NCI-H1092 treated with DMSO at 0.1 percent for 48 hours (cell line): ENCODE measurements at regions not wholly inside any gene's neighbourhood (a gene's known extent, or its start where the extent isn't known, plus 50 kb on each side); places are given as distances from the start of the nearest gene placed in this dataset.

Experiments used
- DNase-seq: peaks from one replicate; lab custom pipeline; 2025; lab: John Stamatoyannopoulos, UW

- no peak for DNase-seq
These were observed 356.4 kb downstream of the FOXG1 start for GRCh38 chr14:29123017-29123416.

DNA sequence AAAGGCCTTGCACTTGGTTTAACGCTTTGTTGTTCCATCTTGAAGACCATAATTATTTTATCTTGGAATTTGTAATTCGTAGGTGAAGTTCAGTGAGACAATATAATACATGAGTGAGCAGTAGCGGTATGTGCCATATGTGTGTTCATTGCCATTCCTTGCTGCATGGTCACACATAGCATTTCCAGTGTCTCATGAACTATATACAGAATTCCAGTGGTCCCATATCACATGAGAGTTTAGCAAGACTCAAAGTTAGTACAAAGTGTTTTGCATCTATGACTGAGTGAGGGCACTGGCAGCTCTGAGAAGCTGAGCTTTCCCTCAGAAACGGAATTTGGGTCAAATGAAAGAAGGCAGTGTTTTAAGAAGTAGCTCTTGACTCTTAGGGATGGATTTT lies 359.8 kb downstream of the FOXG1 start:
- no peak for DNase-seq

- DNase-seq, result no peak
These were observed 360.3 kb downstream of the FOXG1 start for GRCh38 chr14:29126865-29127264.

DNA sequence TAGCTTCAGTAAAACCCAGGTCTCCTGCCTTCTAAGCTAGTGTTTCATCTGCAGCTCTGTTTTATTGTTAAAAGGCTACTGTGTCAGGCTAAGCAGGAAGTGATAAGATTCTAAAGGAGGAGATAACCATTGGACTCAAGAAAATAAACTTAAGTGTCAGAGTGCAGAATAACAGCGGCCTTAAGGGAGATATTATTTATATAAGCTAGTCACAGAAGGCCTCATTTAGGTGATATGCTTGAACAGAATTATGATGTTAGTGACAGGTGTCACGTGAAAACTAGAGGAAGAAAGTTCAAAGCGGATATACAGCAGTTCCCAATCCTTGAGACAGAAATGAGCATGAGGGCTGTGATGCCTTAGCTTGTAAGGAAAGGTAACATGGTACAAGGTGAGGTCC lies 373.4 kb downstream of the FOXG1 start:
- DNase-seq, result no peak

DNA sequence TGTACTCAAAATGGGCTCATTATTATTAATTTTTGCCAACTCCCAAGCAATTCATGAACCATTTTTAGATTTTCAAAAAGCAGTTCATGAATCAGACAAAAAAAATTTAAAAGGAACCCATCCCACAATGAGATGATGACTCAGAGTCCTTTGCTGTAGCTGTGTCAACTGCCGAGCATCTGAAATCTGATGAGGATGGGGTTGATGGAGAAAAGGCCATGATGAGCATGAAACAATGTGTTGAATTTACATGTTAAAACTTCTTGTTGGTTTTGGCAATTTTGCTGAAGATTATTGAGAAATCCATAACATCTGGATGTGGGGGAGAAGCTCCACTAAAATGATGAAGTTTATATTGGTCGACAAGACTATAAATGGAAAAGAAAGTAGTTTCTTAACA lies 378.0 kb downstream of the FOXG1 start:
- DNase-seq, result no peak

DNA sequence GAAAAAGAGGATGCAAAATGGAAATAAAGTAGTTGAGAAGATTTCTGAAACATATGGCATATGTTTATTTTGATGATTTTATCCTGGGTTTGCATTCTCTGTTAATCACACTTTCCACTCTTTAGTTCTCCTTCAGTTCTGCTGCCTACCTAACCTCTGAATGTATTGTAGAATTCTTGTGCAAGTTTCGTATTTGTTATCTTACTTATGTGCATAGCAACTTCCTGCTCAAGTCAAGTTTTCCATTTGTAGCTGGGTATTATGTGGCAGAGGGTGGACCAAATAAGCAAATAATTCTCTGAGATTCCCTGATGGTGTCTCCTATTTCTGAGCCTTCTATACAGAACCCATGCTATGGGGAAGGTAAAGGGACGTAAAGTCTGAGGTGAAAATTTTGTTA lies 381.6 kb downstream of the FOXG1 start:
- no peak for DNase-seq

GRCh38 chr14:29149798-29150197 lies 383.2 kb downstream of the FOXG1 start:
- DNase-seq, result no peak

DNA sequence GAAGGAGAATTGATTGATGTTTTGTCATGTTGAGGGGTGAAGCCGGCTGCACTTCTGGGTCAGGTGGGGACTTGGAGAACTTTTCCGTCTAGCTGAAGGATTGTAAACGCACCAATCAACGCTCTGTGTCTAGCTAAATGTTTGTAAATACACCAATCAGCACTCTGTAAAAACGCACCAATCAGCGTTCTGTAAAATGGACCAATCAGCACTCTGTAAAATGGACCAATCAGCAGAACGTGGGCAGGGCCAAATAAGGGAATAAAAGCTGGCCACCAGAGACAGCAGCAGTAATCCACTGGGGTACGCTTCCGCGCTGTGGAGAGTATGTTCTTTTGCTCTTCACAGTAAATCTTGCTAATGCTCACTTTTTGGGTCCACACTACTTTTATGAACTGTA lies 384.1 kb downstream of the FOXG1 start:
- DNase-seq, result no peak

- no peak for DNase-seq
These were observed 389.5 kb downstream of the FOXG1 start for GRCh38 chr14:29156096-29156495.

DNA sequence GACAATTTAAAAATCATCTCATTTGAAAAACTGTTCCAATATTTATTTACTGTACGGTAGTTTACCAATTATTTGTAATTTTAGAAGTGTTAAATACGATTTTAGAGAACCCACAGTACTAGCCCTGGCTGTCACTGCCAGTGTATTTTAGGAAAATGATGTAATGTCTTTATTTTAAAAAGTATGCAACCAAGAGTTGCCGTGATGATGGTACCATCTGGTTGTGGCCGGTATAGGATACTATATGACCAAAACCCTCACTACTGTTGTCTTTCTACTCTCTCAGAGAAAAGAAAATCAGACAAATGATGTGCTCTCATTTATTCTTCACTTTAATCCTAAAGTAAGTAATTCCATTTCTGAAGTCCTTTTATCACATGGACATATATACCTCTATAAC lies 395.0 kb downstream of the FOXG1 start:
- no peak for DNase-seq

DNA sequence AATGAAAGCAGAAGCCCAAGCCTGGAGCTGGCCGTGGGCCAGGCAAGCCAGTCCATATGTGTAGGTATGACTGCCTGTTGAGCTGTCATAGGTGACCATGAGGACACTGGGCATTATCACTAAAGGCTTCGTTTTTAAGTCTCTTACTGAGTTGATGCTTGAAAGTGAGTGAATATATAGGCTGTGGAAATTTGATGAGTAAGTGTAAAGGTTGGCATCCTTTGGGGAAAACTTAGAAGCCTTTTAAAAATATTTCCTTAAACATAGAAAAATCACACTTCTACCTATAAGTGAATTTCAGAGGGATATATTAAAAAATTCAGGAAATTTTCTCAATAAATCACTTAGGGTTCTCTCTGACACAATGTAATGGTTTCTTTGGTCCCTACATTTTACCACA lies 396.5 kb downstream of the FOXG1 start:
- DNase-seq, result no peak

GRCh38 chr14:29165431-29165830 lies 398.8 kb downstream of the FOXG1 start:
- peak; percentile 12 for DNase-seq

- no peak for DNase-seq
These were observed 399.9 kb downstream of the FOXG1 start for GRCh38 chr14:29166507-29166906.

DNA sequence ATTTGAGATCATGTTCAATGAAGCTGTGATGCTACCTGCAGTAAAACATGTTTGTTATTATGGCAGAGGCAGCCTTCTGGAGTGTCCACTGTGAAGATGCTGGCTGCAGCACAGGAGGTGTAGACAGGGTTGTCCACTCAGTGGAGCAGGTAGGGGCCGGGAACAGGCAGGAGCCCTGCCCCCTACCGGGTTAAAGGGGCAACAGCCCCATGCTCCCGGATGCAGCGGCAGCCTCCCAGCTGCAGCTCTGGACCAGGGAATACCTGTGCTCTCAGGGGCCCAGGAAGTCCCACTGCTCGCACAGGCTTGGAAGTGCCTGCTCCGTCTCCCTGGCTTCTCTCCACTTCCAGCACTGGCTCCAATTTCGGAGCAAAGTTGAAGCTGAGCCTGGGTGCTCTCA lies 401.6 kb downstream of the FOXG1 start:
- no peak for DNase-seq

GRCh38 chr14:29169408-29169807 lies 402.8 kb downstream of the FOXG1 start:
- no peak for DNase-seq

DNA sequence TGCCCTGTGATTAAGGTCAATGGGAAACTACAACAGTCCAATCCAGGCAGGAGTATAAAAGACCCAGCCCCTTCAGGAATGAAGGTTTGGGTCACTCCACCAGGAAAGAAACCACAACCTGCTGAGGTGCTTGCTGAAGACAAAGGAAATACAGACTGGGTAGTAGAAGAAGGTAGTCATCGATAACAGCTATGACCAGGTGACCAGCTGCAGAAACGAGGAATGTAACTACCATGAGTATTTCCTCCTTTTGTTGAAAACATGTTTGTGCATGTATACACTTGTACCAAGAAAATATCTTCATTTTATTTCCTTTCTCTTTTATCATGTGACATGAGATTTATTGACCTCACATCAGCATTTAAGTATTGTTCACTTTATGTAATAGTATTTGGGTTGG lies 409.1 kb downstream of the FOXG1 start:
- DNase-seq, result no peak

DNA sequence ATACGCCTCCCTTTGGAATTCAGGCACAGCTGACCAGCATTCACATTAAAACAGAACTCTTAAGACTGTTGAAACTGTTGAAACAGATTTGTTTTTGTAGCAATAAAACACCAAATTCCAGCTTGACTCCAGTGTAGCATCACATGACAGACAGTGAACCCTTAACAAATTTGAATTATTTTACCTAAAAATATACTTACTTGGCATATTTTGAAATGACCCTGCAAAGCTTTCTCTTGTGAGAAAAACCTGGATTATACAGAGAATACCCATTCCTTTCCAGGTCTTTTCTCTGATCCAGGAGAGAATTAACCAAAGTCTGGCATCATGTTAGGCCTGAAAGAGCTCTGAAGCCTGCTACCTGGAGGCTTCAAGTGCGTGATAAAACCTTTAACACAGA lies 410.3 kb downstream of the FOXG1 start:
- DNase-seq, result no peak

DNA sequence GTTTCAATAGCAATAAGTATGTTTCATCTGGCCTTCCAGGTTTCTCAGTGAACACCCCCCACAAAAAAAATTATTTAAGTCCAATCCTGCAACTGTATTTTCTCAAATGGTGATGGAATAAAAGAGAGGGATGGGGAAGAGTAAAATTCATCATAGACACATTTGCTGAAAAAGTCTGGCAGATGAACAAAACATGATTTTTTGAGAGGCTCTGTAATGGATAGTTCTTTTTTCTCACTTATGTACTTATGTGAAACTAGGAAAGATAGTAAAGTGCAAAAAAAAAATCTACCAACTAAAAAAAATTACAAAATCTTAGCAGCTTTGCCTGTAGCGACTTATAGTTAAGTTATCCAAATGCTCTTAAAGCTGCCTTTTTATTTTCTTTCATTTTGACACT lies 412.4 kb downstream of the FOXG1 start:
- no peak for DNase-seq

GRCh38 chr14:29191092-29191491 lies 424.5 kb downstream of the FOXG1 start:
- no peak for DNase-seq

DNA sequence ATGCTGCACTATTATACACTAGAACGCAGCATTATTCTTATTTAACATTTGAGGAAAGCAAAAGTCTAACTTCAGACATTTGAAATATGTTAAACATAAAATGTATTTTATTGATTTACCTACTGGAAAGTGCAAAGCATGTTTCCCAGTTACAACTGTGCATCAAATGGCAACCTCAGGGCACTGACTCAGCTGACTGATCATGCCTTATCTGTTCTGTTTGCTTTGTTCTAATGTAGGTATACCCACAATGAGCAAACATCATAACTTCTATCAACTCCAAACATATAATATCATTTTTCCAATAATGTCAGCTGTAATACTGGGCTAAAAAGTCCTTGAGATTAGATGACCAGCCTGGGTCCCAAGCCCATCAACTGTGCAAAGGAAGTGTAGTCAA lies 431.0 kb downstream of the FOXG1 start:
- DNase-seq, result no peak

DNA sequence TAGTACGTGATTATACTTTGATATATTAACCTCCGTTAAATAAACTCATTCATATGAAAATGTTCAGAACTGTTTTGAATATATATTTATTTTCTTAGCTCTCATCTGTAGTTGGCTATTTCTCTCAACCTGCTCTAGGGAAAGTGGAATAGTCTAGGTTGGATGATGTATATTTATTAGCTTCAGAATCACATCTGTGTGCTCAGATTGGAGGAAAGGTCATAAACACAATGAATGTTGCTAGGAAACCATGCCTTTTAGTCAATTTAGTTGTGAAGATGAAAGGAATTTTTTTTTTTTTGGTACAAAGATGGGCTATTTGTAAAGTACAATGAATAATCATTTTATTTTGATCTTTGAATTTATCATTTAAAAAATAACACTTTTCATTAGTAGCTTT lies 439.1 kb downstream of the FOXG1 start:
- no peak for DNase-seq

DNA sequence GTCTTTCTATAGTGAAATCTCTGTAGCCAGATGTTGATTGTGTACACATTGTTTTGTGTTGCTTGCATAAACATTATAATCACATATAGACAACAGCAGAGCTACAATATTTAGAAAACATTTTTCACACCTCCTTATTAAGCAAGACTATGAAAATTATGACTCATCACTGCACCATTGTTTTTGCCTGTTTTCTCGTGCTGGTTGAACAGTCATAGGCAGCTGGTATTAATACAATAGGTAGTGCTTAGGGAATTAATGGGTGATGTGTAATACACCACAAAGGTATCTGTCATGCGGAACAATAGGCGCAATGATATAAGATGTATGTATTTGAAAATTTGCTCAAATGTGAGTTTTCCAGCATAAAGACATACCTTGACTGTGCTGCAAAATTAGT lies 449.3 kb downstream of the FOXG1 start:
- no peak for DNase-seq

GRCh38 chr14:29216268-29217232 lies 450.0 kb downstream of the FOXG1 start:
- peak; percentile 100 for DNase-seq

DNA sequence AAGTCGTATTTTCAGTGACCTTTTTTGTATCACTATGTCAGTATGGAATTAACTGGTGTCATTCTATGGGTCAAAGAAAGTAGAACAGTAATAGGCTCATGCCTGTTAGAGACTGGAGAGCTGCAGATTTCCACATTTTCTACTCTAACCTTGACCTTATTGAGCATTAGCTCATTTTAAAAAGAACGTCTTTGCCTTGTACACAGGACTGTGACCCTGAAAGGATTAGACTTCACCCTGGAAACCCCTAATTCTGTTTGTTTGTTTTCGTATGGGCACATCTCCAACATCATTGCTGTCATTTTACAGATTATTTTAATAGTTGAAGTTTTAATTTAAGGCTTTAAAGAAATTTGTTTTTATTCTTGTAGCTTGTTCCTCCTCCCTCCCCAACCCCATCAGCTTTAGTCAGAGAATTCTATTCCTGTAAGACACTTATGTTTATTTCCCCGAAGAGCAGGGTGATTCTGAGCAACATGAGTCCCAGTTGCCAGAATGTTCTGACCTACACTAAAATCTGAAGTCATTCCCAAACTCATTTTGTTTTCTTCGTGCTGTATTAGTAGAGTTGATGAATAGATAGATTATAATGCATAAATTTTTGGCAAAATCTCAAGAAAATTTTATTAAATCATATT lies 451.3 kb downstream of the FOXG1 start:
- peak; percentile 46 for DNase-seq
